Neural crest cell (in vitro differentiated cells): ENCODE measurements at regions not wholly inside any gene's neighbourhood (a gene's known extent, or its start where the extent isn't known, plus 50 kb on each side); places are given as distances from the start of the nearest gene placed in this dataset.

Source experiments
- DNase-seq: peaks from one replicate; pipeline ENCODE4 v3.0.0; 2021; ENCODE audit warnings: low read depth, mixed read lengths, low spot score
- H3K27ac Mint-ChIP-seq: one replicate; pipeline ENCODE4 v1.8.0; 2021; ENCODE audit warnings: mild to moderate bottlenecking, mixed read lengths; ENCODE audit not compliant: unreplicated experiment
- H3K27me3 Mint-ChIP-seq: 2 replicates; pipeline ENCODE4 v1.8.0; 2021; ENCODE audit warnings: low read depth, mild to moderate bottlenecking, mixed read lengths
- H3K36me3 Mint-ChIP-seq: 2 replicates; pipeline ENCODE4 v1.8.0; 2021; ENCODE audit warnings: low read depth, mild to moderate bottlenecking, mixed read lengths
- H3K4me1 Mint-ChIP-seq: 2 replicates; pipeline ENCODE4 v1.8.0; 2021; ENCODE audit warnings: mixed read lengths
- H3K4me3 Mint-ChIP-seq: one replicate; pipeline ENCODE4 v1.8.0; 2021; ENCODE audit warnings: mild to moderate bottlenecking, mixed read lengths
- H3K9me3 Mint-ChIP-seq: 2 replicates; pipeline ENCODE4 v1.8.0; 2021; ENCODE audit warnings: mixed read lengths
- CTCF ChIP-seq: fragments of 200-600 bp; sonication (generic); conservative IDR thresholded peaks from 2 replicates; pipeline ENCODE4 v1.5.0; 2021; ENCODE audit warnings: antibody characterized with exemption, mild to moderate bottlenecking

- Mint-ChIP-seq H3K4me3 (no peak overlapping the region), H3K4me1 (no peaks in the 10 kb centered on the region), H3K36me3 (no peaks in the 10 kb centered on the region), H3K9me3 (no peaks in the 10 kb centered on the region), H3K27me3 (no peaks in the 10 kb centered on the region), H3K27ac (no peak overlapping the region)
- DNase-seq = no peak
- no peak for TF ChIP-seq CTCF
Observed at GRCh38 chr7:21200503-21200902, 227.4 kb upstream of the SP4 start.

GRCh38 chr7:21214657-21215056 is 213.2 kb upstream of the SP4 start:
- Mint-ChIP-seq H3K27ac (no peak overlapping the region), H3K4me1 (no peaks in the 10 kb centered on the region), H3K4me3 (no peak overlapping the region), H3K36me3 (no peaks in the 10 kb centered on the region), H3K9me3 (no peaks in the 10 kb centered on the region), H3K27me3 (no peaks in the 10 kb centered on the region)
- TF ChIP-seq CTCF = no peak
- no peak for DNase-seq

GRCh38 chr7:21215307-21215706 is 212.6 kb upstream of the SP4 start:
- H3K4me3 Mint-ChIP-seq = no peak overlapping the region
- H3K27ac Mint-ChIP-seq = no peak overlapping the region
- TF ChIP-seq CTCF = no peak
- no peaks in the 10 kb centered on the region for H3K27me3 Mint-ChIP-seq
- no peaks in the 10 kb centered on the region for H3K9me3 Mint-ChIP-seq
- no peaks in the 10 kb centered on the region for H3K36me3 Mint-ChIP-seq
- no peak for DNase-seq
- H3K4me1 Mint-ChIP-seq = no peaks in the 10 kb centered on the region

GRCh38 chr7:21217365-21217764 is 210.5 kb upstream of the SP4 start:
- H3K4me3 Mint-ChIP-seq = no peak overlapping the region
- H3K36me3 Mint-ChIP-seq = no peaks in the 10 kb centered on the region
- H3K27ac Mint-ChIP-seq = no peak overlapping the region
- DNase-seq = no peak
- no peak for TF ChIP-seq CTCF
- H3K4me1 Mint-ChIP-seq = no peaks in the 10 kb centered on the region
- H3K9me3 Mint-ChIP-seq = no peaks in the 10 kb centered on the region
- H3K27me3 Mint-ChIP-seq = no peaks in the 10 kb centered on the region

- H3K4me3 Mint-ChIP-seq = no peak overlapping the region
- H3K27ac Mint-ChIP-seq = no peak overlapping the region
- DNase-seq = no peak
- no peaks in the 10 kb centered on the region for H3K27me3 Mint-ChIP-seq
- no peaks in the 10 kb centered on the region for H3K4me1 Mint-ChIP-seq
- no peaks in the 10 kb centered on the region for H3K36me3 Mint-ChIP-seq
- no peaks in the 10 kb centered on the region for H3K9me3 Mint-ChIP-seq
- no peak for TF ChIP-seq CTCF
Observed at GRCh38 chr7:21218155-21218554, 209.7 kb upstream of the SP4 start.

- no peaks in the 10 kb centered on the region for H3K27me3 Mint-ChIP-seq
- H3K4me3 Mint-ChIP-seq = no peak overlapping the region
- no peak for DNase-seq
- H3K9me3 Mint-ChIP-seq = no peaks in the 10 kb centered on the region
- H3K4me1 Mint-ChIP-seq = peaks cover 5% of the 10 kb centered on the region
- TF ChIP-seq CTCF = no peak
- no peaks in the 10 kb centered on the region for H3K36me3 Mint-ChIP-seq
- no peak overlapping the region for H3K27ac Mint-ChIP-seq
Observed at GRCh38 chr7:21221130-21221529, 206.8 kb upstream of the SP4 start.
